ENCODE measurements at regions not wholly inside any gene's neighbourhood (a gene's known extent, or its start where the extent isn't known, plus 50 kb on each side); places are given as distances from the start of the nearest gene placed in this dataset.

DNA sequence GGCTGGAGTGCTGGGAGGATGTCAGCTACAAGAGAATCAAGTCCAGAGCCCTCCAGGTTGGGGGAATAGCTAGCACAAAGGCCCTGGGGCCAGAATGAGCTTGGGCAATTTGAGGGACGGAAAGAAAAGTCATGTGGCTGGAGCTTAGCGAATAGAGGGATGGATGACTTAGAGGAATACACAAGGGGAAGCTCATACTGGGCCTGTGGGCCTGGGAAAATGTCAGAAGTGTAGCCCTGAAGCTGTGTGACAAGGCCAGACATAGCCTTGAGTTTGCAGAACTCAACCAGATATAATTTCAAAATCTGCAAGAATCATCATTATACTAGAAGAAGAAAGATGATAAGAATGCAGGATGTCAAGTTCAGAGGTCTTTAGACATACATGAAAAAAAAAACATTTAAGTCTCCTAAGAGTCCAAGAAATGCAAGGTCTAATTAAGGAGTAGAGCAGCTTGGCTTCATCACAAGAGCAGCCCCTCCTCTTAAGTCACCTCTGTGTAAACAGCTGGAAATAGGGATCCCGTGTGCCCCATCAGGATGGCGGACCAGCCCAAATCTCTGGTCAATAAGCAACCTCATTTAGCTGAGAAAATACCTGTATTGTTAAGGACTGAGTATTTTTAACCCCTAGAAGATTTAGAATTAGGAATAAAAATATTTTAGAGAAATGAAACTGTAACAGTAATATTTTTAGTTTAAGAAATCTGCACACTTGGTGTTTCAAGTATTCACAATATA is 66.6 kb downstream of the ABCC12 start:
- no peaks in the 10 kb centered on the region for H3K4me1 ChIP-seq (ENCODE audit: control insufficient read depth in 1 of 2, insufficient read depth in 2 of 2, low read length in 2 of 2)
- no peaks in the 10 kb centered on the region for H3K9me3 ChIP-seq (ENCODE audit: control insufficient read depth, low read length)
- no peak overlapping the region for H3K4me3 ChIP-seq (ENCODE audit: low read length in 2 of 2)
- no peaks in the 10 kb centered on the region for H3K36me3 ChIP-seq (ENCODE audit: control insufficient read depth in 1 of 2, insufficient read depth in 2 of 2, low read length in 1 of 2)
- ATAC-seq (ENCODE audit: low FRiP score) (no peak), DNase-seq (no peak)
- H3K27ac ChIP-seq (ENCODE audit: low read depth in 1 of 2, low read length in 2 of 2) = no peak overlapping the region
- 69 to 71% methylated on average over 4 of the region's 4 CpGs for WGBS, 2 donors
- intact Hi-C loops (cut with DNase I) = no loop called here
- H3K27me3 ChIP-seq (ENCODE audit: control insufficient read depth in 1 of 2, insufficient read depth in 2 of 2, low read length in 1 of 2) = no peaks in the 10 kb centered on the region

DNA sequence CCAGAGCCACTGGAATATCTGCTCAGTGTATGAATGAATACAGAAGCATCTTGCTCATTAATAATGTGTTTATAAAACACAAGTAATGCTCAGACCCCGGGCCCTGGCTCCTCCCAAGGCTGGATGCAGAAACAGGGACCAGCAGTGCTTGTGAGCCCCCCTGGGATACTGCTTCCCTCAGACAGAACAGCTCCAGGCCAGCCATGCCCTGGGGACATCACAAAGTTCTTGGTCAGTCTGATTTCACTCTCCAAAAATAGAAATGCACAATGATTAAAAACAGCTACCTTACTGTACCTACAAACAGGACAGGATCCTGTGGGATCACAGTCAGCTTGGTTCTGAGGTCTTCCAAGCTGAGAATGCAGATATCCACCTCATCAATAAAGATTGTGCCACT is 68.2 kb downstream of the ABCC12 start:
- Histone ChIP-seq H3K4me3 (ENCODE audit: low read length in 2 of 2) (no peak overlapping the region), H3K27ac (ENCODE audit: low read depth in 1 of 2, low read length in 2 of 2) (no peak overlapping the region), H3K27me3 (ENCODE audit: control insufficient read depth in 1 of 2, insufficient read depth in 2 of 2, low read length in 1 of 2) (no peaks in the 10 kb centered on the region), H3K9me3 (ENCODE audit: control insufficient read depth, low read length) (peaks cover 1% of the 10 kb centered on the region), H3K4me1 (ENCODE audit: control insufficient read depth in 1 of 2, insufficient read depth in 2 of 2, low read length in 2 of 2) (no peaks in the 10 kb centered on the region), H3K36me3 (ENCODE audit: control insufficient read depth in 1 of 2, insufficient read depth in 2 of 2, low read length in 1 of 2) (no peaks in the 10 kb centered on the region)
- DNase-seq (no peak), ATAC-seq (ENCODE audit: low FRiP score) (no peak)
- intact Hi-C loops (cut with DNase I) = no loop called here
- 24 to 61% methylated on average over 1 of the region's 1 CpG for WGBS, 2 donors

DNA sequence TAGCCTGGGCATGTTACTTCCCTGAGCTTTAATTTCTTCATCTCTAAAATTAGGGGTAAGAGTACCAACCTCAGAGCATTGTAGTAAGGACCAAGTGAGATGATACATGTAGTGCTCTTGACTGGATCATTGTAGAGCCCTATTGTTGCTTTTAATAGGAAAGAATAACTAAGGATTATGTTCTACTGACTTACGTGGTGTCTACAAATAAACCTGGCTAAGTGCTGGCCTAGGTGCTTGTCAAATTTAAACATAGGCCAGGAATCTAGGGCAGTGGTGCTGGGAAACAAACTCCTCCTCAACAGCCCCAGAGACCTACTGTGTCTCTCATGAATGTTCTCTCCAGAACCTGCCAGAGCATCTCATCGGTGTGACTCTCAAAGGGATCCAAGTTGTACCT is 69.4 kb downstream of the ABCC12 start:
- WGBS, 2 donors = 85 to 89% methylated on average over 2 of the region's 2 CpGs
- Histone ChIP-seq H3K4me3 (ENCODE audit: low read length in 2 of 2) (no peak overlapping the region), H3K27me3 (ENCODE audit: control insufficient read depth in 1 of 2, insufficient read depth in 2 of 2, low read length in 1 of 2) (no peaks in the 10 kb centered on the region), H3K4me1 (ENCODE audit: control insufficient read depth in 1 of 2, insufficient read depth in 2 of 2, low read length in 2 of 2) (no peaks in the 10 kb centered on the region), H3K36me3 (ENCODE audit: control insufficient read depth in 1 of 2, insufficient read depth in 2 of 2, low read length in 1 of 2) (no peaks in the 10 kb centered on the region), H3K9me3 (ENCODE audit: control insufficient read depth, low read length) (peaks cover 1% of the 10 kb centered on the region), H3K27ac (ENCODE audit: low read depth in 1 of 2, low read length in 2 of 2) (no peak overlapping the region)
- intact Hi-C loops (cut with DNase I) = no loop called here
- ATAC-seq (ENCODE audit: low FRiP score) (no peak), DNase-seq (no peak)

- ATAC-seq (ENCODE audit: low FRiP score) (no peak), DNase-seq (no peak)
- WGBS, 2 donors = 53 to 64% methylated on average over 1 of the region's 1 CpG
- no peaks in the 10 kb centered on the region for H3K4me1 ChIP-seq (ENCODE audit: control insufficient read depth in 1 of 2, insufficient read depth in 2 of 2, low read length in 2 of 2)
- H3K36me3 ChIP-seq (ENCODE audit: control insufficient read depth in 1 of 2, insufficient read depth in 2 of 2, low read length in 1 of 2) = no peaks in the 10 kb centered on the region
- no peaks in the 10 kb centered on the region for H3K27me3 ChIP-seq (ENCODE audit: control insufficient read depth in 1 of 2, insufficient read depth in 2 of 2, low read length in 1 of 2)
- H3K27ac ChIP-seq (ENCODE audit: low read depth in 1 of 2, low read length in 2 of 2) = no peak overlapping the region
- no peak overlapping the region for H3K4me3 ChIP-seq (ENCODE audit: low read length in 2 of 2)
- intact Hi-C loops (cut with DNase I) = no loop called here
- H3K9me3 ChIP-seq (ENCODE audit: control insufficient read depth, low read length) = peaks cover 1% of the 10 kb centered on the region
These were observed 70.1 kb downstream of the ABCC12 start for GRCh38 chr16:48085729-48086128.

DNA sequence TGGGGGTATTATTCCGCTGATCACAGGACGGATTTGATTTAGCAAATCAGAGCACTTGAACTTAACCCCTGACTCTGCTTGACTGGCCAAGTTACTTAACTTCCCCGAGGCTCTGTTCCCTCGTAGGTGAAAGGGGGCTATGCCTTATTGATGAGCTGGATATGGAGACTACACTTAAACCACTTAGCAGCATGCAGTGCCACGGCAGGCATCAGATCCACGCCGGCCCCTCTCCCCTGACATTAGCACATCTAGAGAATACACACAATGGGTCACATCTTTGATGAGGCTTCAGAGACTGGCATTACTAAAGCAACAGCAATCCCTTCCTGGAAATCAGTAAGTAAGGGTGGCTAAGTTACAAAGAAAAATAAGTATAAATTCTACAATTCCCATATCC is 71.0 kb downstream of the ABCC12 start:
- intact Hi-C loops (cut with DNase I) = no loop called here
- H3K4me3 ChIP-seq (ENCODE audit: low read length in 2 of 2) = no peak overlapping the region

GRCh38 chr16:48082516-48082915 is 73.3 kb downstream of the ABCC12 start:
- DNase-seq (no peak), ATAC-seq (ENCODE audit: low FRiP score) (no peak)
- Histone ChIP-seq H3K4me1 (ENCODE audit: control insufficient read depth in 1 of 2, insufficient read depth in 2 of 2, low read length in 2 of 2) (no peaks in the 10 kb centered on the region), H3K9me3 (ENCODE audit: control insufficient read depth, low read length) (peaks cover 1% of the 10 kb centered on the region), H3K36me3 (ENCODE audit: control insufficient read depth in 1 of 2, insufficient read depth in 2 of 2, low read length in 1 of 2) (no peaks in the 10 kb centered on the region), H3K27me3 (ENCODE audit: control insufficient read depth in 1 of 2, insufficient read depth in 2 of 2, low read length in 1 of 2) (no peaks in the 10 kb centered on the region), H3K27ac (ENCODE audit: low read depth in 1 of 2, low read length in 2 of 2) (no peak overlapping the region), H3K4me3 (ENCODE audit: low read length in 2 of 2) (no peak overlapping the region)
- intact Hi-C loops (cut with DNase I) = no loop called here
- 22 to 30% methylated on average over 6 of the region's 6 CpGs for WGBS, 2 donors

More for the DNA sequence above, 71.0 kb downstream of the ABCC12 start:
- Histone ChIP-seq H3K9me3 (ENCODE audit: control insufficient read depth, low read length) (peaks cover 1% of the 10 kb centered on the region), H3K27me3 (ENCODE audit: control insufficient read depth in 1 of 2, insufficient read depth in 2 of 2, low read length in 1 of 2) (no peaks in the 10 kb centered on the region), H3K36me3 (ENCODE audit: control insufficient read depth in 1 of 2, insufficient read depth in 2 of 2, low read length in 1 of 2) (no peaks in the 10 kb centered on the region), H3K4me1 (ENCODE audit: control insufficient read depth in 1 of 2, insufficient read depth in 2 of 2, low read length in 2 of 2) (no peaks in the 10 kb centered on the region), H3K27ac (ENCODE audit: low read depth in 1 of 2, low read length in 2 of 2) (no peak overlapping the region)
- DNase-seq (no peak), ATAC-seq (ENCODE audit: low FRiP score) (no peak)
- 78 to 80% methylated on average over 7 of the region's 7 CpGs for WGBS, 2 donors

GRCh38 chr16:48081656-48082055 is 74.1 kb downstream of the ABCC12 start:
- Histone ChIP-seq H3K36me3 (ENCODE audit: control insufficient read depth in 1 of 2, insufficient read depth in 2 of 2, low read length in 1 of 2) (no peaks in the 10 kb centered on the region), H3K4me3 (ENCODE audit: low read length in 2 of 2) (no peak overlapping the region), H3K9me3 (ENCODE audit: control insufficient read depth, low read length) (peaks cover 1% of the 10 kb centered on the region), H3K27ac (ENCODE audit: low read depth in 1 of 2, low read length in 2 of 2) (no peak overlapping the region), H3K4me1 (ENCODE audit: control insufficient read depth in 1 of 2, insufficient read depth in 2 of 2, low read length in 2 of 2) (no peaks in the 10 kb centered on the region), H3K27me3 (ENCODE audit: control insufficient read depth in 1 of 2, insufficient read depth in 2 of 2, low read length in 1 of 2) (no peaks in the 10 kb centered on the region)
- intact Hi-C loops (cut with DNase I) = no loop called here
- WGBS, 2 donors = 71 to 74% methylated on average over 3 of the region's 3 CpGs
- ATAC-seq (ENCODE audit: low FRiP score) = no peak
- no peak for DNase-seq

DNA sequence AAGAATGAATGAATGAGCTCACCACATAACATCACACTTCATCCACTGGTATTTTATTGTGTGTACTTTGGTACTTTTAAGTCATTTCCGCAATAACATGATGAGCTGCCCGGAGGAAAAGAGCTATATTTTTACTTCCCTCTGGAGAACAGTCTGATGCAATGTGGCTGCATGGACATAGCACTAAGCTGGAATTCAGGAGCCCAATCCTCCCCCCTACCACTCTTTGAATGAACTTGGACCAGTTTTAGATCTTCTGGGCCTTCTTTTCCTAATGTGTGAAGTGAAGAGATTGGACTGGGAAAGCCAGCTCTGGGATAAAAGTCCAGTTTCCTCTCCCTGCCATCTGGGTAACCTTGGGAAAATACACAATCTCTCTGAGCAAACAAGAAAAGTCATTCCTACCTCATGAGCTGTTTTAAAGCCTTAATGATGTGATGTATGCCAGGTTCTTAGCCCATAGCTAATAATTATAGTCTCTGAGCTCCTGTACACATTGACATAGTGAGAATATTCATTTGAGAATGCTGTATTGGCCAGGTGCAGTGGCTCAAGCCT is 79.3 kb downstream of the ABCC12 start:
- H3K4me1 ChIP-seq (ENCODE audit: control insufficient read depth in 1 of 2, insufficient read depth in 2 of 2, low read length in 2 of 2) = no peaks in the 10 kb centered on the region
- WGBS, 2 donors = 63 to 73% methylated on average over 2 of the region's 2 CpGs

GRCh38 chr16:48075398-48075797 is 80.4 kb downstream of the ABCC12 start:
- Histone ChIP-seq H3K9me3 (ENCODE audit: control insufficient read depth, low read length) (no peaks in the 10 kb centered on the region), H3K4me3 (ENCODE audit: low read length in 2 of 2) (no peak overlapping the region), H3K27ac (ENCODE audit: low read depth in 1 of 2, low read length in 2 of 2) (no peak overlapping the region), H3K36me3 (ENCODE audit: control insufficient read depth in 1 of 2, insufficient read depth in 2 of 2, low read length in 1 of 2) (no peaks in the 10 kb centered on the region), H3K4me1 (ENCODE audit: control insufficient read depth in 1 of 2, insufficient read depth in 2 of 2, low read length in 2 of 2) (no peaks in the 10 kb centered on the region), H3K27me3 (ENCODE audit: control insufficient read depth in 1 of 2, insufficient read depth in 2 of 2, low read length in 1 of 2) (no peaks in the 10 kb centered on the region)
- intact Hi-C loops (cut with DNase I) = no loop called here
- DNase-seq = no peak
- no peak for ATAC-seq (ENCODE audit: low FRiP score)
- WGBS, 2 donors = 61 to 63% methylated on average over 3 of the region's 3 CpGs

More for the DNA sequence above, 79.3 kb downstream of the ABCC12 start:
- H3K9me3 ChIP-seq (ENCODE audit: control insufficient read depth, low read length) = no peaks in the 10 kb centered on the region
- intact Hi-C loops (cut with DNase I) = no loop called here
- H3K27ac ChIP-seq (ENCODE audit: low read depth in 1 of 2, low read length in 2 of 2) = no peak overlapping the region
- DNase-seq (no peak), ATAC-seq (ENCODE audit: low FRiP score) (peak; percentile 49)
- H3K36me3 ChIP-seq (ENCODE audit: control insufficient read depth in 1 of 2, insufficient read depth in 2 of 2, low read length in 1 of 2) = no peaks in the 10 kb centered on the region
- no peaks in the 10 kb centered on the region for H3K27me3 ChIP-seq (ENCODE audit: control insufficient read depth in 1 of 2, insufficient read depth in 2 of 2, low read length in 1 of 2)
- no peak overlapping the region for H3K4me3 ChIP-seq (ENCODE audit: low read length in 2 of 2)

Data from aorta (tissue), 5 donors.